Suprapubic skin (tissue), 3 donors: ENCODE measurements at regions not wholly inside any gene's neighbourhood (a gene's known extent, or its start where the extent isn't known, plus 50 kb on each side); places are given as distances from the start of the nearest gene placed in this dataset.

ENCODE experiments used
- POLR2A ChIP-seq, 2 donors: fragments of 450-650 bp; IDR thresholded peaks; one replicate each; pipeline ENCODE4 v1.6.1; 2017; ENCODE audit warnings: antibody characterized with exemption in 2 of 2, mild to moderate bottlenecking in 2 of 2, moderate library complexity in 2 of 2
- TF ChIP-seq, protein P1 (sequence below), 2 donors: fragments of 200-600 bp in 1 of 2; fragments of 450-650 bp in 1 of 2; sonication (generic) in 1 of 2; IDR thresholded peaks; one replicate each; pipeline ENCODE4 v1.5.1; 2016 to 2019; ENCODE audit warnings: antibody characterized with exemption in 2 of 2, mild to moderate bottlenecking in 1 of 2, moderate library complexity in 1 of 2

DNA sequence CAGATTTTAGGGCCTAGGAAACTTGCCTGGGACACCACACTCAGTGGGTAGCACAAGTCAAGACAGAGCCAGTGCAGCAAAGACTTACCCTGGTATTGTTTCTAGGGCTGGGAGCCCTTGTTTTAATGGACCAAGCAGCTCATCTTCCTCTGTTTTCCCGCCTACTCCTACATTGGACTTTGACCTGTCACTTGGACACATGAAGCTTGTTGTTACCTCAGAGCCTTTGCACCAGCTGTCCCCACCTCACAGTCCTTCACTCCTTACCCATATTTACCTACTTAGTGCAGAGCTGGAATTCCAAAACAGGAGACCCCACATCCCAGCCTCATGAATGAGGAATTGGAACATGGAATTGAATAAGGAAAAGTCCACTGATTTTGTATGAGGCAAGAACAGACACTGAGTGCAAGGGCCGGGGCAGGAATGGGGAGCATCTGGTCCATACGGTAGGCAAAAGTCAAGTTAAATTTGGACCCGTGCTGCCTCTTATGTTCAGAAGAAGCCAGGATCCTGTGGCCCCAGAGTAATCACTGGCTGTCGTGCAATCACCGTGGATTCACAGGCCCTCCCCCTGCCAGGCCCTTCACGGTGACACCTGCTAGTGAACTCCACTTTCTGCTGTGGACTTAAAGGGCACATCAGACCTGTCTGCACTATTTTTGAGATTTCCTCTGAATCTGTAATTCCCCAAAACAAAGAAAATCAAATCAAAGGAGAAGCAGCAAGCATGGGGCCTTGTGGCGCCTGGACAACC lies 236.9 kb upstream of the PMEPA1 start:
- TF ChIP-seq POLR2A (IDR thresholded peaks at IDR 0.05): no peak
- TF ChIP-seq, protein P1, sequence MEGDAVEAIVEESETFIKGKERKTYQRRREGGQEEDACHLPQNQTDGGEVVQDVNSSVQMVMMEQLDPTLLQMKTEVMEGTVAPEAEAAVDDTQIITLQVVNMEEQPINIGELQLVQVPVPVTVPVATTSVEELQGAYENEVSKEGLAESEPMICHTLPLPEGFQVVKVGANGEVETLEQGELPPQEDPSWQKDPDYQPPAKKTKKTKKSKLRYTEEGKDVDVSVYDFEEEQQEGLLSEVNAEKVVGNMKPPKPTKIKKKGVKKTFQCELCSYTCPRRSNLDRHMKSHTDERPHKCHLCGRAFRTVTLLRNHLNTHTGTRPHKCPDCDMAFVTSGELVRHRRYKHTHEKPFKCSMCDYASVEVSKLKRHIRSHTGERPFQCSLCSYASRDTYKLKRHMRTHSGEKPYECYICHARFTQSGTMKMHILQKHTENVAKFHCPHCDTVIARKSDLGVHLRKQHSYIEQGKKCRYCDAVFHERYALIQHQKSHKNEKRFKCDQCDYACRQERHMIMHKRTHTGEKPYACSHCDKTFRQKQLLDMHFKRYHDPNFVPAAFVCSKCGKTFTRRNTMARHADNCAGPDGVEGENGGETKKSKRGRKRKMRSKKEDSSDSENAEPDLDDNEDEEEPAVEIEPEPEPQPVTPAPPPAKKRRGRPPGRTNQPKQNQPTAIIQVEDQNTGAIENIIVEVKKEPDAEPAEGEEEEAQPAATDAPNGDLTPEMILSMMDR (IDR thresholded peaks at IDR 0.05): no peak
